ENCODE measurements at regions not wholly inside any gene's neighbourhood (a gene's known extent, or its start where the extent isn't known, plus 50 kb on each side); places are given as distances from the start of the nearest gene placed in this dataset.

DNA sequence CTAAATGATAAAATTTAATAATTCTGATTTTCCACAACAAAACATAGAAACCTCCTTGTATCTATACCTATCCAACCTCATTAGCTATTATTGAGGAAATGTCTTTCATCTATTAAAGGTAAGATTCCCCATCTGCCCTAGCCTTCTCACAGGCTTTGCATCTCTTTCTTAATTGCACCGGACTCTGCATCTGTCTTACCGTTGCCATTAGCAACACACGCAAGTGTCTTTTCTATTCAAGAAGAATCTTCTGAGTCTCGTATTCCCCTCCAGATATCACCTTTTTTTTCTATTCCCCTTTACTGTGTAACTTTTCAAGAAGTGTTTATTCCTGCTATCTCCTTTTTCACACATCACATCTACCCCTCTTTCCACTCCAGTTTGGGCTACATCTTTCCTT, 500.0 kb downstream of the NOVA1 start:
- no peak for DNase-seq
- intact Hi-C loops (cut with DNase I; ENCODE audit: low total_unique reads), result no loop called here
- TF ChIP-seq CTCF (IDR thresholded peaks at IDR 0.05 in 8 of 11, conservative IDR thresholded peaks at IDR 0.05 in 3 of 11) (no peak), POLR2AphosphoS5 (IDR thresholded peaks at IDR 0.05) (no peak), POLR2A (IDR thresholded peaks at IDR 0.05) (no peak)
- Histone ChIP-seq H3K27me3 (replicated peaks in 1 of 7) (no peaks in the 10 kb centered on the region), H3K36me3 (no peaks in the 10 kb centered on the region), H3K9me3 (peaks cover 0 to 4% (median 0%) of the 10 kb centered on the region in 8 donors), H3K4me1 (no peaks in the 10 kb centered on the region), H3K27ac (no peak overlapping the region), H3K4me3 (no peak overlapping the region)
- WGBS, 5 donors, result 64 to 92% (median 66%) methylated on average over 4 of the region's 4 CpGs

GRCh38 chr14:26088275-26088674, 509.6 kb downstream of the NOVA1 start:
- no peak overlapping the region for H3K27ac ChIP-seq
- no peaks in the 10 kb centered on the region for H3K36me3 ChIP-seq
- peaks cover 0 to 15% (median 2%) of the 10 kb centered on the region in 8 donors for H3K9me3 ChIP-seq
- 26 to 48% (median 43%) methylated on average over 2 of the region's 2 CpGs for WGBS, 5 donors
- H3K27me3 ChIP-seq (replicated peaks in 1 of 7), result no peaks in the 10 kb centered on the region
- intact Hi-C loops (cut with DNase I; ENCODE audit: low total_unique reads), result no loop called here
- DNase-seq, result no peak
- no peak overlapping the region for H3K4me3 ChIP-seq
- H3K4me1 ChIP-seq, result no peaks in the 10 kb centered on the region
- no peak for TF ChIP-seq CTCF (IDR thresholded peaks at IDR 0.05 in 8 of 11, conservative IDR thresholded peaks at IDR 0.05 in 3 of 11)

DNA sequence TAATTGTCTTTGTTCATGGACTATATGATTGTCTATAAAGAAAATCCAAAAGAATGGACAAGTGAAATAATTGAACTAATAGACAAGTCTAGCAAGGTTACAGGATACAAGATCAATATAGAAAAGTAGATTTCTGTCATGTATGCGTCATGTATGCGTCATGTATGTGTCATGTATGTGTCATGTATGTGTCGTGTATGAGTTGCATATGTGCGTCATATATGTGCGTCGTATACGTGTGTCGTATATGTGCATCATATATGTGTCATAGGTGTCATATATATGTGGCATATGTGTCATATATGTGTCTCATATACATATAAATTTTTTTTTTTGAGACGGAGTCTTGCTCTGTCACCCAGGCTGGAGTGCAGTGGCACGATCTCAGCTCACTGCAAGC, 516.8 kb downstream of the NOVA1 start:
- peaks cover 0 to 9% (median 2%) of the 10 kb centered on the region in 8 donors for H3K9me3 ChIP-seq
- H3K27ac ChIP-seq, result no peak overlapping the region
- no peak for DNase-seq
- no peaks in the 10 kb centered on the region for H3K27me3 ChIP-seq (replicated peaks in 1 of 7)
- no peaks in the 10 kb centered on the region for H3K36me3 ChIP-seq
- TF ChIP-seq CTCF (IDR thresholded peaks at IDR 0.05 in 8 of 11, conservative IDR thresholded peaks at IDR 0.05 in 3 of 11) (no peak), POLR2A (IDR thresholded peaks at IDR 0.05) (no peak), POLR2AphosphoS5 (IDR thresholded peaks at IDR 0.05) (no peak)
- H3K4me1 ChIP-seq, result no peaks in the 10 kb centered on the region
- intact Hi-C loops (cut with DNase I; ENCODE audit: low total_unique reads), result no loop called here
- no peak overlapping the region for H3K4me3 ChIP-seq
- WGBS, 5 donors, result 71 to 90% (median 81%) methylated on average over 10 of the region's 10 CpGs

DNA sequence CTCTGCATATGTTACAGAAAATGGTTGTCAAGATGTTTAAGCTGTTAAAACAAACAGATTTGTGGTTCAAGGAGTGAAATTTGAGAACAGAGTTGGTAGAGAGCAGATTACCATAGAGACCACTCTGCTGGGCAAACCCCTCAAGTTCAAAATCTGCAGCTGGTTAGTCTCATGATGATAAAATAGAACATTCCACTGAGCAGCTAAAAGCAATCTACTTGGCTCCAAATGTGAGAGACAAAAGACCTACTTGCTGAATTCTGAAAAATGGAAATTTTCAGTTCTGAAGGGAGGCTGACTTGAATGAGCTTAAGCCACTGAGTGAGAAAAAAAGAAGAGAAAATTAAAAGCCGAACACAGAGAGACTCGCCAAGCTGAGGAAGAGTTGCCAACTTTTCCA, 519.3 kb downstream of the NOVA1 start:
- 62 to 78% (median 74%) methylated on average over 2 of the region's 2 CpGs for WGBS, 5 donors
- H3K27me3 ChIP-seq (replicated peaks in 1 of 7), result no peaks in the 10 kb centered on the region
- TF ChIP-seq CTCF (IDR thresholded peaks at IDR 0.05 in 8 of 11, conservative IDR thresholded peaks at IDR 0.05 in 3 of 11) (no peak), POLR2AphosphoS5 (IDR thresholded peaks at IDR 0.05) (no peak), POLR2A (IDR thresholded peaks at IDR 0.05) (no peak)
- no peak overlapping the region for H3K4me3 ChIP-seq
- intact Hi-C loops (cut with DNase I; ENCODE audit: low total_unique reads), result no loop called here
- no peaks in the 10 kb centered on the region for H3K36me3 ChIP-seq
- DNase-seq, result no peak
- H3K9me3 ChIP-seq, result peaks cover 0 to 5% (median 0%) of the 10 kb centered on the region in 8 donors
- no peaks in the 10 kb centered on the region for H3K4me1 ChIP-seq
- no peak overlapping the region for H3K27ac ChIP-seq
